ENCODE measurements at regions not wholly inside any gene's neighbourhood (a gene's known extent, or its start where the extent isn't known, plus 50 kb on each side); places are given as distances from the start of the nearest gene placed in this dataset.

GRCh38 chr7:17396692-17397091 lies 98.2 kb downstream of the AHR start:
- FAIRE-seq (no peak), ATAC-seq (no peak), DNase-seq (ENCODE audit: low read depth in 1 of 2, low spot score in 1 of 2) (no peak)
- Histone ChIP-seq H3K9me3 (peaks cover 35% of the 10 kb centered on the region), H3K4me1 (no peaks in the 10 kb centered on the region), H3K27ac (no peak overlapping the region), H3K4me2 (no peak overlapping the region), H3K4me3 (no peak overlapping the region)
- ChIA-PET CTCF (no interaction called here), POLR2A (no interaction called here)
- TF ChIP-seq CBX8 (IDR thresholded peaks at IDR 0.05) (no peak), CHD4 (IDR thresholded peaks at IDR 0.05; ENCODE audit: borderline replicate concordance) (no peak), EP300 (IDR thresholded peaks at IDR 0.05) (no peak), SMC3 (IDR thresholded peaks at IDR 0.05) (no peak), PHF8 (IDR thresholded peaks at IDR 0.05; ENCODE audit: borderline replicate concordance, low read depth) (no peak), HMGXB4 (CRISPR knock-in tag; IDR thresholded peaks at IDR 0.05; ENCODE audit: borderline replicate concordance) (no peak), RCOR1 (IDR thresholded peaks at IDR 0.05; ENCODE audit: low read depth, low read length) (no peak)
- WGBS (ENCODE audit: missing lambda C conversion rate), result 90% methylated on average over 2 of the region's 2 CpGs

GRCh38 chr7:17401791-17402627 lies 103.6 kb downstream of the AHR start:
- H3K4me2 ChIP-seq, result no peak overlapping the region
- no peaks in the 10 kb centered on the region; the same call in 2 of the 3 replicates for H3K9me3 ChIP-seq
- ChIA-PET CTCF (interaction anchor here (0.8 kb wide), 1 partner anchor 94 kb away, joined by 3 read pairs; no protein-coding TSS in a partner anchor), POLR2A (no interaction called here)
- no peak overlapping the region for H3K4me3 ChIP-seq
- FAIRE-seq (no peak), ATAC-seq (no peak), DNase-seq (ENCODE audit: low read depth in 1 of 2, low spot score in 1 of 2) (no peak)
- TF ChIP-seq NR3C1 (IDR thresholded peaks at IDR 0.05) (no peak), RAD21 (conservative IDR thresholded peaks at IDR 0.05 in 1 of 2, IDR thresholded peaks at IDR 0.05 in 1 of 2) (no peak), SREBF2 (IDR thresholded peaks at IDR 0.05) (no peak)
- WGBS (ENCODE audit: missing lambda C conversion rate), result 90% methylated on average over 6 of the region's 6 CpGs
- peaks cover 18% of the 10 kb centered on the region for H3K4me1 ChIP-seq
- H3K27ac ChIP-seq, result peak overlapping the region in 1 of 2 experiments; percentile 55; a peak in 2 of 6 replicates

- H3K9me3 ChIP-seq, result no peaks in the 10 kb centered on the region; the same call in 2 of the 3 replicates
- no peak overlapping the region for H3K4me2 ChIP-seq
- no peak for DNase-seq (ENCODE audit: low read depth in 1 of 2, low spot score in 1 of 2)
- H3K4me1 ChIP-seq, result peaks cover 25% of the 10 kb centered on the region
- no peak for FAIRE-seq
- WGBS (ENCODE audit: missing lambda C conversion rate), result 79% methylated on average over 9 of the region's 9 CpGs
- no peak overlapping the region for H3K4me3 ChIP-seq
- CTCF ChIA-PET, result interaction anchor here (1.1 kb wide), 1 partner anchor 244 kb away, joined by 5 read pairs; no protein-coding TSS in a partner anchor
- POLR2A ChIA-PET, result no interaction called here
- ATAC-seq, result no peak
- peak overlapping the region in 1 of 2 experiments; percentile 55; a peak in 3 of 6 replicates for H3K27ac ChIP-seq
- TF ChIP-seq RARB (CRISPR knock-in tag; IDR thresholded peaks at IDR 0.05) (no peak), ESRRA (IDR thresholded peaks at IDR 0.05; ENCODE audit: borderline replicate concordance, low read length) (no peak), JUNB (IDR thresholded peaks at IDR 0.05) (no peak), BHLHE40 (IDR thresholded peaks at IDR 0.05; ENCODE audit: low read depth, low read length) (no peak), EHMT2 (IDR thresholded peaks at IDR 0.05; ENCODE audit: low read depth) (no peak), POLR2A (IDR thresholded peaks at IDR 0.05; ENCODE audit: low read length) (no peak), RNF2 (IDR thresholded peaks at IDR 0.05; ENCODE audit: borderline replicate concordance, low read depth) (no peak), HEYL (CRISPR knock-in tag; IDR thresholded peaks at IDR 0.05) (no peak), KDM1A (IDR thresholded peaks at IDR 0.05; ENCODE audit: low read depth) (no peak), USF2 (IDR thresholded peaks at IDR 0.05) (no peak), TFCP2L1 (CRISPR knock-in tag; IDR thresholded peaks at IDR 0.05) (no peak), MAZ (IDR thresholded peaks at IDR 0.05; ENCODE audit: borderline replicate concordance, low read depth, low read length) (no peak), SMC3 (IDR thresholded peaks at IDR 0.05) (no peak), NR3C1 (IDR thresholded peaks at IDR 0.05) (no peak), KDM5A (IDR thresholded peaks at IDR 0.05) (no peak), PBX3 (IDR thresholded peaks at IDR 0.05) (no peak), CEBPB (IDR thresholded peaks at IDR 0.05) (no peak), RAD21 (conservative IDR thresholded peaks at IDR 0.05 in 1 of 2, IDR thresholded peaks at IDR 0.05 in 1 of 2) (no peak)
Measured at GRCh38 chr7:17402628-17403278, 104.3 kb downstream of the AHR start.
